Ovary (tissue), 3 donors: ENCODE measurements at regions not wholly inside any gene's neighbourhood (a gene's known extent, or its start where the extent isn't known, plus 50 kb on each side); places are given as distances from the start of the nearest gene placed in this dataset.

Source experiments
- POLR2A ChIP-seq: fragments of 450-650 bp; IDR thresholded peaks from one replicate; pipeline ENCODE4 v1.6.1; 2017; ENCODE audit warnings: antibody characterized with exemption, mild to moderate bottlenecking, moderate library complexity
- TF ChIP-seq, protein P1 (sequence below), 3 donors: fragments of 450-650 bp in 2 of 3; fragments of 200-600 bp in 1 of 3; IDR thresholded peaks; one replicate each; pipeline versions ENCODE4 v1.5.1 to v1.8.0; 2016 to 2022; ENCODE audit warnings: antibody characterized with exemption in 3 of 3, mild to moderate bottlenecking in 1 of 3
- donor health status: DM: no; HTN: no; CAD: no.

- TF ChIP-seq, protein P1, sequence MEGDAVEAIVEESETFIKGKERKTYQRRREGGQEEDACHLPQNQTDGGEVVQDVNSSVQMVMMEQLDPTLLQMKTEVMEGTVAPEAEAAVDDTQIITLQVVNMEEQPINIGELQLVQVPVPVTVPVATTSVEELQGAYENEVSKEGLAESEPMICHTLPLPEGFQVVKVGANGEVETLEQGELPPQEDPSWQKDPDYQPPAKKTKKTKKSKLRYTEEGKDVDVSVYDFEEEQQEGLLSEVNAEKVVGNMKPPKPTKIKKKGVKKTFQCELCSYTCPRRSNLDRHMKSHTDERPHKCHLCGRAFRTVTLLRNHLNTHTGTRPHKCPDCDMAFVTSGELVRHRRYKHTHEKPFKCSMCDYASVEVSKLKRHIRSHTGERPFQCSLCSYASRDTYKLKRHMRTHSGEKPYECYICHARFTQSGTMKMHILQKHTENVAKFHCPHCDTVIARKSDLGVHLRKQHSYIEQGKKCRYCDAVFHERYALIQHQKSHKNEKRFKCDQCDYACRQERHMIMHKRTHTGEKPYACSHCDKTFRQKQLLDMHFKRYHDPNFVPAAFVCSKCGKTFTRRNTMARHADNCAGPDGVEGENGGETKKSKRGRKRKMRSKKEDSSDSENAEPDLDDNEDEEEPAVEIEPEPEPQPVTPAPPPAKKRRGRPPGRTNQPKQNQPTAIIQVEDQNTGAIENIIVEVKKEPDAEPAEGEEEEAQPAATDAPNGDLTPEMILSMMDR (IDR thresholded peaks at IDR 0.05) = no peak
- TF ChIP-seq POLR2A = no peak
These were observed 176.4 kb downstream of the SAMD5 start for GRCh38 chr6:147684906-147685305.
